ENCODE measurements at regions not wholly inside any gene's neighbourhood (a gene's known extent, or its start where the extent isn't known, plus 50 kb on each side); places are given as distances from the start of the nearest gene placed in this dataset.

DNA sequence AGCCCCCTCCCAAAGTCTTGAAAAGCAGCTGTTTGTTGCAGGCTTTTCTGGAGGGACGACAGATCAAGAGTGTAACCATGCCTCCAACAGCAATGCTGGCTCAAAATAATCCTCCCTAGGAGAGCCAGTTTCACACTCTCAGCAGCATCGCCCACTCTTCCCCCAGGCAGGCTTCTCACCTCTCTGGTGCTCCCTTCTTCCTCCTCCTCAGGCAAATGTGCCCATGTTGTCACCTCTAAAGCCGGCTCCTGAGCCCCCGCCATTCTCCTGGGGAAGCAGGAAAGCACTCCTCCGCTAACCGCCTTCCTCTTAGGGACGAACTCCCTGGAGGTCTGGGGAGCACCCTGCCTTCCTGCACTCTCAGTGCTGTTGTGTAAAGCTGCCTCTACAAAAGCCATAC, 98.9 kb upstream of the SGCG start:
- Histone ChIP-seq H3K4me2 (ENCODE audit: control insufficient read depth, extremely low read depth, insufficient read depth, low read depth, low read length) (no peak overlapping the region), H4K20me1 (ENCODE audit: control insufficient read depth, extremely low read depth, insufficient read depth, low read length) (no peaks in the 10 kb centered on the region), H2AFZ (ENCODE audit: control insufficient read depth, low read length) (no peak overlapping the region), H3K27me3 (ENCODE audit: control insufficient read depth, extremely low read depth, insufficient read depth, low read length) (no peaks in the 10 kb centered on the region), H3K4me1 (ENCODE audit: control insufficient read depth, extremely low read depth, insufficient read depth, low read length) (no peaks in the 10 kb centered on the region), H3K27ac (ENCODE audit: control insufficient read depth, insufficient read depth, low read length) (no peak overlapping the region), H3K4me3 (ENCODE audit: control insufficient read depth in 2 of 3, extremely low read depth in 1 of 3, insufficient read depth in 2 of 3, low read depth in 1 of 3, low read length in 3 of 3) (no peak overlapping the region), H3K36me3 (ENCODE audit: control insufficient read depth in 2 of 2, extremely low read depth in 1 of 2, insufficient read depth in 2 of 2, low read length in 2 of 2) (no peaks in the 10 kb centered on the region), H3K9me3 (ENCODE audit: control insufficient read depth, low read depth, low read length) (peaks cover 3% of the 10 kb centered on the region), H3K9me1 (ENCODE audit: control insufficient read depth, extremely low read depth, insufficient read depth, low read length) (no peaks in the 10 kb centered on the region), H3K9ac (ENCODE audit: control insufficient read depth, extremely low read depth, insufficient read depth, low read length) (no peak overlapping the region), H3K79me2 (ENCODE audit: control insufficient read depth, insufficient read depth, low read length) (no peaks in the 10 kb centered on the region)
- DNase-seq (ENCODE audit: low read depth, low spot score): no peak
- no peak for FAIRE-seq
- TF ChIP-seq, protein P1, sequence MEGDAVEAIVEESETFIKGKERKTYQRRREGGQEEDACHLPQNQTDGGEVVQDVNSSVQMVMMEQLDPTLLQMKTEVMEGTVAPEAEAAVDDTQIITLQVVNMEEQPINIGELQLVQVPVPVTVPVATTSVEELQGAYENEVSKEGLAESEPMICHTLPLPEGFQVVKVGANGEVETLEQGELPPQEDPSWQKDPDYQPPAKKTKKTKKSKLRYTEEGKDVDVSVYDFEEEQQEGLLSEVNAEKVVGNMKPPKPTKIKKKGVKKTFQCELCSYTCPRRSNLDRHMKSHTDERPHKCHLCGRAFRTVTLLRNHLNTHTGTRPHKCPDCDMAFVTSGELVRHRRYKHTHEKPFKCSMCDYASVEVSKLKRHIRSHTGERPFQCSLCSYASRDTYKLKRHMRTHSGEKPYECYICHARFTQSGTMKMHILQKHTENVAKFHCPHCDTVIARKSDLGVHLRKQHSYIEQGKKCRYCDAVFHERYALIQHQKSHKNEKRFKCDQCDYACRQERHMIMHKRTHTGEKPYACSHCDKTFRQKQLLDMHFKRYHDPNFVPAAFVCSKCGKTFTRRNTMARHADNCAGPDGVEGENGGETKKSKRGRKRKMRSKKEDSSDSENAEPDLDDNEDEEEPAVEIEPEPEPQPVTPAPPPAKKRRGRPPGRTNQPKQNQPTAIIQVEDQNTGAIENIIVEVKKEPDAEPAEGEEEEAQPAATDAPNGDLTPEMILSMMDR (optimal IDR thresholded peaks at IDR 0.05 in 1 of 3, IDR thresholded peaks at IDR 0.05 in 1 of 3, conservative IDR thresholded peaks at IDR 0.05 in 1 of 3; ENCODE audit: extremely low read depth in 1 of 3, insufficient read depth in 2 of 3, low read length in 3 of 3): no peak
- no peak for TF ChIP-seq EZH2 (IDR thresholded peaks at IDR 0.05; ENCODE audit: low read length)
- dilution Hi-C loops (cut with MboI; ENCODE audit: extremely low pct_ligation_motif_present, low sequenced_read_pairs): no loop called here

- DNase-seq (ENCODE audit: low read depth, low spot score): no peak
- Histone ChIP-seq H3K4me2 (ENCODE audit: control insufficient read depth, extremely low read depth, insufficient read depth, low read depth, low read length) (no peak overlapping the region), H3K9me3 (ENCODE audit: control insufficient read depth, low read depth, low read length) (peaks cover 3% of the 10 kb centered on the region), H2AFZ (ENCODE audit: control insufficient read depth, low read length) (no peak overlapping the region), H3K79me2 (ENCODE audit: control insufficient read depth, insufficient read depth, low read length) (no peaks in the 10 kb centered on the region), H3K9me1 (ENCODE audit: control insufficient read depth, extremely low read depth, insufficient read depth, low read length) (no peaks in the 10 kb centered on the region), H3K4me3 (ENCODE audit: control insufficient read depth in 2 of 3, extremely low read depth in 1 of 3, insufficient read depth in 2 of 3, low read depth in 1 of 3, low read length in 3 of 3) (no peak overlapping the region), H3K36me3 (ENCODE audit: control insufficient read depth in 2 of 2, extremely low read depth in 1 of 2, insufficient read depth in 2 of 2, low read length in 2 of 2) (no peaks in the 10 kb centered on the region), H4K20me1 (ENCODE audit: control insufficient read depth, extremely low read depth, insufficient read depth, low read length) (no peaks in the 10 kb centered on the region), H3K27ac (ENCODE audit: control insufficient read depth, insufficient read depth, low read length) (no peak overlapping the region), H3K9ac (ENCODE audit: control insufficient read depth, extremely low read depth, insufficient read depth, low read length) (no peak overlapping the region), H3K4me1 (ENCODE audit: control insufficient read depth, extremely low read depth, insufficient read depth, low read length) (no peaks in the 10 kb centered on the region), H3K27me3 (ENCODE audit: control insufficient read depth, extremely low read depth, insufficient read depth, low read length) (no peaks in the 10 kb centered on the region)
- dilution Hi-C loops (cut with MboI; ENCODE audit: extremely low pct_ligation_motif_present, low sequenced_read_pairs): no loop called here
- TF ChIP-seq EZH2 (IDR thresholded peaks at IDR 0.05; ENCODE audit: low read length): no peak
- TF ChIP-seq, protein P1 (optimal IDR thresholded peaks at IDR 0.05 in 1 of 3, IDR thresholded peaks at IDR 0.05 in 1 of 3, conservative IDR thresholded peaks at IDR 0.05 in 1 of 3; ENCODE audit: extremely low read depth in 1 of 3, insufficient read depth in 2 of 3, low read length in 3 of 3): no peak
- FAIRE-seq: no peak
These were observed 93.7 kb upstream of the SGCG start for GRCh38 chr13:23086968-23087623.

Data from keratinocyte (primary cell).